Right lobe of liver (tissue), 4 donors: ENCODE measurements at regions not wholly inside any gene's neighbourhood (a gene's known extent, or its start where the extent isn't known, plus 50 kb on each side); places are given as distances from the start of the nearest gene placed in this dataset.

Source experiments
- CTCF ChIP-seq, 4 donors: fragments of 200-600 bp in 3 of 4; fragments of 450-650 bp in 1 of 4; IDR thresholded peaks; one replicate each; pipeline versions ENCODE4 v1.5.1 to v1.8.0; 2016 to 2022; ENCODE audit warnings: antibody characterized with exemption in 4 of 4, mild to moderate bottlenecking in 2 of 4
- POLR2A ChIP-seq: fragments of 450-650 bp; IDR thresholded peaks from one replicate; pipeline ENCODE4 v1.6.1; 2017; ENCODE audit warnings: antibody characterized with exemption, mild to moderate bottlenecking
- donor health status: DM: no; HTN: no; CAD: no.
- donor health status: DM: no; HTN: no; CAD: no.
- donor health status: DM: no; HTN: yes; CAD: no.

DNA sequence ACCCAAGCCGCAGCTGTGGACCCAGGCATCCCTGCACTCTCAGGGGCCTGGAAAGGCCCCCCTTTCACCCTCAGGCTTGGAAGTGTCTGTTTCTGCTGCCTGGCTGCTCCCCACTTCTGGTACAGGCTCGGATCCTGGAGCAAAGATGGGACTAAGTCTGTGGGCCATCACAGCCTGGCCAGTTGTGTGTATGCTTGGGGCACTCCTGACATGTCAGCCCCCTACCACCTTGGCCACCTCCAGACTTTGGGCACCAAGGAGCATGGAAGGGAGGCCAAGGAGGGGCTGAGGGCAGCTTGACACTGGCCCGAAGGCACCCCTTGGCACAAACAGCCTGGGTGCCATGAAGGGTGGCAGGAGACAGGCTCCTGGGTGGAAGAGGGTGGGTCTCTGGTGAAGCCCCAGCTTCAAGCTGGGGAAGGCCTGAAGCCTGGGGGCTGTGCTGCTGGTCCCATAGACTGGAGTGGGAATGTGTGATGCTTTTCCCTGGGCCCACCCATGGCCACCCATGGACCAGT is 799.4 kb upstream of the AGA start:
- no peak for TF ChIP-seq CTCF (IDR thresholded peaks at IDR 0.05)
- TF ChIP-seq POLR2A: no peak
